Cerebellar cortex (tissue), 1 donor: ENCODE measurements at regions not wholly inside any gene's neighbourhood (a gene's known extent, or its start where the extent isn't known, plus 50 kb on each side); places are given as distances from the start of the nearest gene placed in this dataset.

Experiments
- DNase-seq: peaks from one replicate; pipeline ENCODE4 v3.0.0-alpha.2; 2015; ENCODE audit warnings: low spot score

DNA sequence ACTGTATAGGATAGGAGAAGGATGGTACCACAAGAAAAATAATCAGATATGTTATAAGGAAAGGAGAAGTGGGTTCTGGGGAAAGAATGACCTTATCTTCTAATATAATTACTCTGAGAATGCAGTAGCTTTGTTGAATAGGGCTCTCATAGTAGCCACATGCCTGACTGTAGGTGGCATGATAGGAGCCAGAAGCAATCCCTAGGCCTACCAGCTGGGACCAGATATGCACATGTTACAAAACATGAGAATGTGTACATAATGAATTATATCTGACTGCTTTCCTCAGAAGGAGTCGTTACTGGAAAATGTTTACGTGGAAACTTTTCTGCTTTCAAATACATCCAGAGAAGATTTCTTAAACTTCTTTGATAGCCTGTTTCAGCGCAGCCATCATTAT lies 53.2 kb upstream of the FAM3C start:
- no peak for DNase-seq

DNA sequence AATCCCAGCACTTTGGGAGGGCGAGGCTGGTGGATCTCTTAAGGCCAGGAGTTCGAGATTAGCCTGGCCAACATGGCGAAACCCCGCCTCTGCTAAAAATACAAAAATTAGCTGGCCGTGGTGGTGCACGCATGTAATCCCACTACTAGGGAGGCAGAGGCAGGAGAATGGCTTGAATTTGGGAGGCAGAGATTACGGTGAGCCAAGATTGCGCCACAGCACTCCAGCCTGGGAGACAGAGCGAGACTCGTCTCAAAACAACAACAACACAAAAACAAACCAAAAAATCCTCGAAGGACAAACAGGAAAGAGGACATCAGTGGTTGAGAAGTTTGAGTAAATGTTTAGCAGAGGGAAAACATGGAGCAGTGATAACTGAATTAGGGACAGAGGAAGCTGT lies 52.3 kb upstream of the FAM3C start:
- no peak for DNase-seq

- DNase-seq, result no peak
Observed at GRCh38 chr7:121447911-121448300, 51.8 kb upstream of the FAM3C start.

DNA sequence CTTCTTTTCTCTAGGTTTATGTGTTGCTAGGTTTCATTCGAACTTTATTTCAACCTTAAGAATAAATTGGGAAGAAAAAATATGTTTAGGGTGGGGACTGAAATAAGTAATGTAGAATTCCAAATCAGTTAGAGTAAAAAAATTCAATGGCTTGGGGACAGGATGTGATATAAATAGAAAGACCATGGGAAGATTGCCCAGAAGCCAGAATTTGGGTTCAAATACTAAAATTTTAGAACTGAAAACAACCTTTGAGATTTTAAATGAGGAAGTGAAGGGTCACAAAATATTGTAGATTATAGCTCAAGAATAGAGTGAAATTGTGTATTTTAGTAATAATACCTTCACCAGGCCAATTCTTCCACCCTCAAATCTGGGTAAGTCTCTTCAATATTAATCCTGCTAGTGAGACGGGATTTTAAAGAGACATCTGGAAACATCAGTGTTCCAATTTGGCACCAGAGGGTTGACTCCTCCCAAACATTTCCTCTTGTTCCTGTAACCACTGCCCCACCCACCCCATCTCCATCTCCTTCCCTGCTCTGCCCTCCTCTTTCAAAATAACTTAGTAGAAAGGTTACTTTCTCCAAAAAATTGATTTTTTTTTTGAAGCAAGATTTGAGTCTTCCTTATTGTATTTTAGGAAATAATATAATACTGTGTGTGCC lies 51.3 kb upstream of the FAM3C start:
- no peak for DNase-seq

GRCh38 chr7:121446526-121446925 lies 50.4 kb upstream of the FAM3C start:
- DNase-seq, result no peak
